Activated CD8-positive, alpha-beta memory T cell treated with anti-CD3 and anti-CD28 coated beads for 24 hours (primary cell): ENCODE measurements at regions not wholly inside any gene's neighbourhood (a gene's known extent, or its start where the extent isn't known, plus 50 kb on each side); places are given as distances from the start of the nearest gene placed in this dataset.

Experiments used
- DNase-seq: peaks from one replicate; pipeline ENCODE4 v3.0.0-alpha.2; 2020

DNA sequence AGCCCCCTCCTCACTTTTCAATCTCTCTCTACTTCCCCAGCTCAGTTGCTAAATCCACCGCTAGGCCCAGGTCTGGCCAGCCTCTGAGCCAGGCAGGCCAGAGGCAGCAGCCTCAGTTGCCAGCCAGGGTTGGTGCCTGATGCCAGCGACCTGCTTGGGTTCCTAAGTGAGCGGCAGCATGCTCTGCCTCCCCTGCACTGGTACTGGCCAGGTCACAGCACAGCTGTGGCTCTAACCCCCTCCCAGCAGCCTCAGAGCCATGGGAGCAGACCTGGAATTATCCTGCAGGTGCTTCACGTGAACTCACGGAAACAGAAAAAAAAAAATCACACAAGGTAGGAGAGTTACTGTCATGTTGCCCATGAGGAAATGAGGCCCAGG, 82.5 kb upstream of the ATF3 start:
- DNase-seq = no peak

DNA sequence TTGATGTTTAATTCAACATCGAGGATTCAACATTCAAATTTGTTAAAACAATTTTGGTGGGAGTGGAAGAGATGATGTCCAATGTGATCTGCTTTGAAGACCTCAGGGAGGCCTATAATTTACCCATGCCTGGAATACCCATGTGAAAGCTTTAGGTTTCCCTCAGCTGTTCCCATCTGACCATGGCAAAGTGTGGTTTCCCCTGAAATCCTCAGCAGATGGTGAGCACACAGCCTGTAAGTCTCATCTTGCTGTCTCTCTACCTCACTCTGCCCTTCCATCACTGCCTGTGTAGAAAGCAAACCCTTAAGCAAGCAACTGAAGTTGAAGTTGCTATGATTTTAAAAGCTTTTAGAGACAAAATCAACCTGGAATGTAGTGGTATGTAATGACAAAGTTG, 80.1 kb upstream of the ATF3 start:
- no peak for DNase-seq

DNA sequence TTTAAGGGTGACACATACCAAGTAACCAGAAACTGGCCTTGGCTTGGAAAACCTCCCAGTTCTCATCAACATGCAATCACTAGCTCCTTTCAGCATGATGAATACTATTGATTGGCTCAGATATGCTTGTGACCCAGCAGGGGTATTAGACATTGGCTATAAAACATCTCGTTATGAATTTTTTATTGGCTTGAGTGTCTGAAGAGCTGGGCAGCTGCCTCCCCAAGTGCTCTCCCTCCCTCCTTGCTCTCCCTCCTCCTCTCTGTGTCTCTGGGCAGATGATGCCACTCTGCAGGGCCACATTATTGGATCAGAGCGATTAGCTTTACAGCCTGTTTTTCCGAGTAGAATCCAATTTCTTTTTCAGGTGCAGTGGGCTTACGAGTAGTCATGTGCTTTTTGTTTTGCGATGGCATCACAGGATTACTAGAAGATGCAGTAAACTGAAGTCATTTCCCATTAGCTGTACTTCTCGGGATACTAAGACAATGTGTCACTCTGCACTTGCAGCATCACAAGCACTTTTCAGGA, 79.3 kb upstream of the ATF3 start:
- DNase-seq = no peak

DNA sequence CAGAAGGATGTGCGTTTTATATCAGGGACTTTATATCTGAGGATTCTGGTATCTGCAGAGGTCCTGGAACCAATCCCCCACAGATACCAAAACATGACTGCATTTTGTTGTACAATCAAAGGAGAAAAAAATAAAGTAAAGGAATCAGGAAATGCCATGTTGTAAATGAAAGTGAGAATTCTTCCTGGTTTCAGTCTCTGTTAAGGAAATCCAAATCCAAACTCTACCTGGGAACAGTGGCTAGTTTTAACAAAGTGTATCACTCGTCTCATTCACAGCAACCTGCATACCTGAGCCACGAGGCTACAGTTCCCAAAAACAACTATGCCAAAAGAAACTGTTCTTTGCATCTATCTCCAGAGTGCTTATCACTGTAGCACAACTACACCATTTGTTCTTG, 77.3 kb upstream of the ATF3 start:
- no peak for DNase-seq

DNA sequence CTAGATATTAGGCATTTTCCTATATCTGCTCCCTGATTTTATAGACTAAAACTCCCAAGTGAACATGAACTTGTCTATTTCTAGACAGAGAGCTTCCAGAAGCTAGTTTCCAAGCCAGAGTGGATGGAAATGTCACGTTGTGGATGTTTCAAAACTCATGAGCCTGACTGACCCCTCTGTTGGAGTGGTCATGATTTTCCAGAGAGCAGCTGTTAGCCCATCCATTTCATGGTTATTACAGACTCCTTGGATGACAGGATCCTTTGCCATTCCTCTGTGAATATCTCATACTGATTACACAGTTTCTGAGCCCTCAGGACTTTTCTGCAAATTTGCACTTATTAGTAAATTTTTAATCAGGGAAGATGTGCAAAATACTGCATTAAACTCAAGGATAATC, 76.8 kb upstream of the ATF3 start:
- DNase-seq = no peak

DNA sequence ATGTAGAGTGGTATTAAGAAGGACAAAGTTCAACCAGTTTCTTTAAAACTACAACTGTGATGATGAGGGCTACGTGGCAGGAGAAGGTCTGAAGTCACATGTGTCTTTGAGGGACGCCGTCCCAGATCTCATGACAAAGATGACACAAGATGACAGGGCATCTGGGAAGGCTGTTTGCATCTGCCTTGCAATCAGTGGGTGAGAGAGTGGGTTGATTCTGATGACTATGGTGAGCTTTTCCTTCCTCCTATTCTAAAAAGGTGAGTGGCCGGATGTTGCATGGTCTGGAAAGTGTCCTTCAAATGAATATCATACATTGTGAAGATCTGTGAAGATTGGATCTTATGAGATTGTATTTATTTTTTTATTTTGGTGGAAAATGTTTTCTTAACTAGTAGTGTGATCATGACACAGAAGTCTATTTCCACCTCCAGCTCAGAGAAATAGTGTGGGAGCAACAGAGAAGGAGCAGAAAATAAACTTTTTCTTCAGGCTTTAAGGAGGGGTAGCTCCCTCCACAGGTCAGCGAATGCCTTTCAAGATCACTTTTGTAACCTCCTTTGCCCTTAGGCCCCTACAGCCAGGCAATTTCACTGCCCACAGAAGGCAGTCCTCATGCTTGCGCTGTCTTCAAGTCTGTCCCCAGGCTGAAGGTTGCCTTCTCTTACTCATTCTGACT, 76.0 kb upstream of the ATF3 start:
- DNase-seq = no peak

DNA sequence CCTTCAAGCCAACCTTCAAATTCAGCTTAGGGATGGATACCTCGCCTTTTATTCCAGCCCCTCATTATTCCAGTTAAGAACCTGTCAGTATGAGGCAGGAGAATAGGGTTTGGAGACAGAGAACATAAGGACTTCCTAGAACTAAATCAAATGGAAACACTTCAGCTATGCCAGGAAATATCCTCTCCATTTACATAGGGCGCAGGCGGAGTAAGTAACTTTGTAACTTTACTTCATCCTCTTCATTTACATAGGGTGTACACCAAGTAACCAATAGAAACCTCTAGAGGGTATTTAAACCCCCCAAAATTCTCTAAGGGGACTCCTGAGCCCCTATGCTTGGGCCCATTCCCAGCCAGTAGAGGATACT, 75.4 kb upstream of the ATF3 start:
- no peak for DNase-seq

DNA sequence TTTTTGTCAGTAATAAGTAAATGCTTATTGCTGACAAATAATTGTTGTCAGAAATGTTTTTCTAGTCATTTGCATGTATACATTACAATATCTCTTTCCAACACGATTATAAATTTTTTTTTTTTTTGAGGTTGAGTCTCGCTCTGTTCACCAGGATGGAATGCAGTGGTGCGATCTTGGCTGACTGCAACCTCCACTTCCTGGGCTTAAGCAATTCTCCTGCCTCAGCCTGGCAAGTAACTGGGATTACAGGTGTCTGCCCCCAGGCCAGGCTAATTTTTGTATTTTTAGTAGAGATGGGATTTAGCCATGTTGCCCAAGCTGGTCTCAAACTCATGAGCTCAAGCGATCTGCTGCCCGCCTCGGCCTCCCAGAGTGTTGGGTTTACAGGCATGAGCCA, 72.0 kb upstream of the ATF3 start:
- DNase-seq = no peak

DNA sequence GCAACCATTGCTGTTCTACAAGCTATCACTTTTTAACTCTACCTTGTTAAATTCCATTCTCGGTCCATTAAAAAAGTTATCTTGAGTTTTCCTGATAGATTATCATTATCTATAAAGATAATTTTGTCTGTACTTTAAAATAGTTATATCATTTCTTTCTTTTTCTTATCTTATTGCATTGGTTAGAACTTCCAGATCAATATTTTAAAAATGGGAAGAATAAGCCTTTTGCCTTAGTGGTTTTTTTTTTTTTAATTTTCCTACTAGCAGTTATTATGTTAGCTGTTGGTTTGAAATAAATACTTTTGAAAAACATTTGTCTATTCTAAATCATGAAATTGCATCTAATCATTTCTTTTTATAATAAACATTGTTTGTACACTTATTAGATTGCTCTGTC, 71.0 kb upstream of the ATF3 start:
- DNase-seq = no peak

DNA sequence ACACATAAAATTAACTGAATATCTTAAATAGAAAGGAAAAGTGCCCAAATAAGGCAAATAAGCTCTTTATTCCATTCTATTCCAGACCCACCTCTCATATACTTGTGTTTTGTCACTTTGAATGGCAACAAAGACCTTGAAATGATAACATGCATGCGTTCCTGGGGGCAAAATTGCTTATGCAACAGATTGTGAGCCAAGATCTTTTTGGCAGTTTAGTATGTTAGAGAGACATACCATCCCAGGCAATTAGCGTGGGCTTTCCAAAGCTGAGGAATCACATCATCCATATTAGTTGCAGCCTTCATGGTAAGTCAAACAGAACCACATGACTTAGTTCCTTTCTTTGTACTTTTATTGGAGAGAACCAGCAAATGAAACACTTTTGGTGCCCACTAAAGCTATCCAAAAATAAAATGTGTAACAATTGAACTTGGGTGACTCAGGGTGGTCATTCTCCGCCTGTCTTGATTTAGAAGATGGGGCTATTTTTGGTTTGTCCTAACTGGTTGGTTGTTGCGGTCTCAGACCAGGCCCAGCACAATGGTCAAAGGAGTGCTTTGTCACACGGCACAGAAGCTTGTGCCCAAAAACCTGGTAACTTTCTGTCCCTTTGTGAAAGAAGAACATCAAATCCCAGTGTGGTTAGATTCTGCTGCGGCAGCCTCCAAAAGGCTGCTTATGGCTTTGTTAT, 68.7 kb upstream of the ATF3 start:
- DNase-seq = no peak

DNA sequence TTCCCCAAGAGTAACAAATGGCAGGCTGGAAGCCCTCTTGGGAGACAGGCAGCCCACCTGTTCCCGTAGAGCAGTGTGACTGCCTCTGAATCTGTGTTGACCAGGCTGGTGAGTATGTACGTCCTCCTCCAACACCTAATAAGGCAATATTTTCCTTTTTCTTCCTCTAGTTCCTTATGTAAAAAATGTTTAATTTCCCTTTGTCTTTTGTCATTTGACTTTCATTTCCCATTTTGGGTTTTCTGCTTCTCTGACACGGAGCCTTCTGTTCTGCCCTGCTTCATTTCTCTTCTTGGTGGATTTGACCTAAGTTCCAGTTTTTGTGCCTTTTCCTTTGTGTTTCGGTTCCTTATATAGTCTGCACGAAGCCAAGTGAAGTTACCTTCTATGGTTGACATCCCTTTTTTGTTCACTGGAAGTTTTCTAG, 65.8 kb upstream of the ATF3 start:
- DNase-seq = no peak

DNA sequence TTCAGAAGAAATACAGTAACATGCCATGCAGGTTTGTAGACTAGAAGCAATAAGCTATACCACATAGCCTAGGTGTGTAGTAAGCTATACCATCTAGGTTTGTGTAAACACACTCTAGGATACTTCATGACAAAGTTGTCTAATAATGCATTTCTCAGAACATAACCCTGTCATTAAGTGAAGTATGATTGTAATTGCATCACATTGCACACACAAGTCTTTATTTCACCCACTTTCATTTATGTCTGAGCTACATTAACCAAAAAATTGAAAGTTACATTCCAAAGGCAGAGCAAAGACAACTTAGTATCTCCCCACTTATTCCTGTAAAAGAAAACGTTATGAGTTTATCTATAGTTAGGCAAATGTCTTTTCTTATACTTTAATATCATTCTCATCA, 64.5 kb upstream of the ATF3 start:
- DNase-seq = no peak

DNA sequence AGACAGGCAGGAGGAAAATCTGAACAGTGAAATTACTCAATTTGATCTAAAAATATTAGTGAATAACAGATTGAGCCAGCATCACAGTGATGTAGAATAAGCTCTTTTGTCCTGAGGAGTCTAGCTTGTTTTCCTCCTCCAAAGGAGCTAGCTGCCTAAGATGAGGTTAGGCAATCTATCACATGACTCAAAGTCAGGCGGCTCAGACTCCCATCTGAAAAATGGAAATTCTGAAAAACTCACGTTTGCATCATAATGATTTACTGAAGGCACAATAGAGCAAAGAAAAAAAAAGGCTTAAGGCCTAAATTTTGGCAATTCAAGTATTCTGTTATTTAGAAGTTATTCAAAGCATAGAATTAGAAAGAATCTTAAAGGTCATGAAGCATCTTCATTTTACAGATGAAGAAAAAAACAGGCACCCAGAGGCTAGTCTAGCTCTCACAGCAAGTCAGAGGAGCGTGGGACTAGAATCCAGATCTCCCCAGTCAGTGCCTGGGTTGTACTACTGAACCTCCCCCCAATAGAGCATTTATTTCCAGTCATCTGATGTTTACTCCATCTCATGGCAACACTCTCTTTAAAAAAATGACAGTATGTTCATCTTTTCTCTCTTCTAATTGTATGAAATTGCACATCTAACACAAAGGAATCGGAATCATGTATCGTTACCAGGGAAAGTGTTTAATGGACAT, 62.5 kb upstream of the ATF3 start:
- no peak for DNase-seq

DNA sequence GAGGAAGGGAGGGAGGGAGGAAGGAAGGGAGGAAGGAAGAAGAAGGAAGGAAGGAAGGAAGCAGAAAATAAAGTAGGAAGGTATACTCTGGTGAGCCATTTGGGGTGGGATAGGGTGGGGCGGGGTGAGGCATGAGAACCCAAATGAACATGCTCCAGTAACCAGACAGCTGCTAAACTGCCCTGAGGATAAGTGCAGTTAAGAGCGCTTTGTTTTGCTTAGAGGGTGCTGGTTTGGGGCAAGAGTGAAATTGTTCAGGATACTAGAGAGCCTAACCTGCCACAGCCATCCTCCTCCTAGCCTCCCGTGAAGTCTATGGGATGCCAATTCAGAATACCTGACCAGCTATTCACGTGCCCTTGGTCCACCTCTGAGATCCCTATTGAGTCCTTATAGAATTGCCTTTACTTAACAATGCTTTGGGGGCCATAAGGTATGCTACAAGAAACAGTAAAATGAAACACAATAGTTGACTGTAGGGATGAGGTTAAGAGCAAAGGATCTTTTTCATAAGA, 59.0 kb upstream of the ATF3 start:
- DNase-seq = no peak

DNA sequence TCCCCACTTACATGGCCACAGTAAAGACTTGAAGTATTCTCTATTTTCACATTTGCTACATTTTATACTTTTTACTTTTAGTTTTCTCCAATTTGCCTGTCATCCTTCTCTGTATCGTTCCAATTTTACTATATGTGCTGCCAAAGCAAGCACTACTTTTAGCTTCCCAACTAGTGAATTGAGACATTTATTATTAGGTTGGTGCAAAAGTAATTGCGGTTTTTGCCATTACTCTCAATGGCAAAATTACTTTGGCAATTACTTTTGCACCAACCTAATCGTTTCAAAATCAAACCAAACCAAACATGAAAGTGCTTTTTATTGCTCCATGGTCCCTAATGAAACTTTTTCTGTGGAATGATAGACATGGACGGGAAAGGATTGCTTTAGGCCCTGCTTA, 56.6 kb upstream of the ATF3 start:
- DNase-seq = no peak

DNA sequence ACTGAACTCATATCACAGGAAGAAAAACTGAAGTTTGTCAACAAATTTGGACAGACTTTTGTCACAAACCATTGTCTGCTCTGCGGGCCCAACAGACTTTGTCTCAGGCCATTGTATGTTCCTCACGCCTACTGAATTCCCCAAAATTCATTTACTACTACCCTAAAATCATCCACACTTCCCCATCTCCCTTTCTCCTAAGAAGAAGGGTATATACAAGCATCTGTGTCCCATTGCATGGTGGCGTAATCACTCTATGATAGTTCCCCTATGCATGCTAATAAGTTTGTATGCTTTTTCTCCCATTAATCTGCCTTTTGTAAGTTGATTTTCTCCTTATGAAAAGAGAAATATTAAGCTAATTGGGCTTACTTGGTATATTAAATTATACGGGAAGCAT, 54.9 kb upstream of the ATF3 start:
- DNase-seq = no peak

DNA sequence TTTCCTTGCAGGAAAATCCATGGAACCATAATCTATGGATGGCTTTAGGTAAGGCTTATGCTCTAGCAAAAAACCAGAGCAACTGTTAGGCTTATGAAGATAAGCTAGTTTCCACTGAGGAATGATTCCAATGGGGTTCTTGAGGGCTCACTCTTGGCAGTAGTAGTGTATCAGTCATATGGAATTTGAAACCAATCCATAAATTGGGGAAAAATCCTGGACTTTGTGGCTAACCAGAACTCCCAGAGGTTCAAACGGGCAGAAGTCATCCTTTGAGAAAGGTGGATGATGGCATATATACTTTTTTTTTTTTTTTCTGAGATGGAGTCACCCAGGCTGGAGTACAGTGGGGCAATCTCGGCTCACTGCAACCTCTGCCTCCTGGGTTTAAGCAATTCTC, 54.2 kb upstream of the ATF3 start:
- no peak for DNase-seq

DNA sequence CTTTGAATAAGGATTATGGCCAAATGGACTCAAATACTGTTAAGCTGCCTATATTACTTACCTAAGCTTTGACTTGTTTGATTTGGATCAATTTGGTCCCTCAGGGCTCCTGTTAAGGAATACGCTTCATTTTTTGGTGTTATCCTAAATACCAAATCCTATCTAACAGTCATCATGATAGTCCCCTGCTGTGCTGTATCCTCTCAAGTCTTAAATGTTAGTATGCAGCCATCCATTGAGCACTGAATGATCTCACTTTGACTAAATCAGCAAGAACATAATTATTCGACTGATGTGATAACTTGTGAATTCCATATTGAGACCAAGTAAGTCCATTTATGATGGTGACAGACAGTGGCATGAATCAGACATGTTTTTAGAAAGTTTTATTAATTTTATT, 53.1 kb upstream of the ATF3 start:
- no peak for DNase-seq

DNA sequence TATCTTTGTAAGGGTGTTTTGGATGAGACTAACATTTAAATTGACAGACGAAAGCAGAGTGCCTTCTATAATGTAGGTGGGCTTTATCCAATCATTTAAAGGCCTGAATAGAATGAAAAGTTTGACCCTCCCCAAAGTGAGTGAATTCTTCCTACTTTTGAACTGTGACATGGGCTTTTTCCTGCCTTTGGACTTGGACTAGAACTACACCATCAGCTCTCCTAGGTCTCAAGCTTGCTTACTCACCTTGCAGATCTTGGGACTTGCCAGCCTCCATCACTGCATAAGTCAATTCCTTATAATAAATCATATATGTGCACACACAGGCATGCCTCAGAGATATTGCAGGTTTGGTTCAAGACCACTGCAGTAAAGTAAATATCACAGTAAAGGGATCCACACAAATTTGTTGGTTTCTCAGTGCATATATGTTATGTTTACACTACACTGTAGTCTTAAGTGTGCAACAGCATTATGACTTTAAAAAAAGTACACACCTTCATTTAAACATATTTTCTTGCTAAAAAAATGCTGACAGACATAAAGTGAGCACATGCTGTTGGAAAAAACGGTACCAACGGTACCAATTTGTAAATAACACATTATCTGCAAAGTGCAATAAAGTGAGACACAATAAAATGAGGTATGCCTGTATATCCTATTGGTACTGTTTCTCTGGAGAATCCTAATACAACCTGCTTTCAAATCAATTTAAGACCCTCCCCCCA, 51.6 kb upstream of the ATF3 start:
- no peak for DNase-seq

DNA sequence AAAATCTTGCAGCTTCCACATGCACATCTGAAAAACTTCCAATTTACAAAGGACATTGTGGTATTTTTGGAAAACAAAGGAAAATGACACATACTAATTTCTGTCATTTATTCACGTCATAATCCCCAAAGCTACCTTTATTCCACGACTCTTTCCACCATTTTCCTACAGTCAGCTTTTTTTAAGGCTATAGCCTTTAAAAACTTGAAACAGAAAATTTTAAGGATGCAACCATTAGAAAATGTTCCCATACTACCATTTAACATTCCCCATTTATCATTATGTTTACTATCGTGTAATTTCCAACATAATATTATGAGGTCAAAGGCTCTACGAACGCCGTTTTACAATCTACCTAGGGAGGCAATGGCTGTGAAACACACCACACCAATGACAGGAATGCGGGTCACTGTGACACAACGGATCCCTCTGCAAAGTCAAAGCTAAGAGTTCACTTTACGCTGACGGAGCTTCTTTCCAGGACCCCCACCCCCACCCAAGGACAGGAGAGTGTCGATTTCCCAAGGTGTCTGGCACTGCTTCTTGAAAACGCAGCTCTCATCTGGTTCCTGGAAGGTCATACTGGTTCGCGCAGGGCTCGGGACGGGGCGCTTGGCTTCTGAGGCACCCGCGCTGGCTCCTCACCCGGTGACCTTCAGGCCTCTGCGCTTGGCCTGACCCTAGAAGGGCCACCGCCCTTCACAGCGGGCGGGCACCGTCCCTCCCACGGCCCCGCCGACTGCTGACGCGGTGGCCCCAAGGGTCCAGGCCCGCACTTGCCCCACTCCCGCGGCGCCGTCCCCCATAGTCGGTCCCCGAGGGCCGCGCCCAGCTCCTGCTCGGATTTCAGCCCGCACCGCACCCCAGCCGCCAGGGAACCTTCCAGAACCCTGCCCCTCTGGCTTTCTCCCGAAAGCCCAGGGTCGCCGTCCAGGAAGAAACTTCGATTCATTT, 50.5 kb upstream of the ATF3 start:
- no peak for DNase-seq

DNA sequence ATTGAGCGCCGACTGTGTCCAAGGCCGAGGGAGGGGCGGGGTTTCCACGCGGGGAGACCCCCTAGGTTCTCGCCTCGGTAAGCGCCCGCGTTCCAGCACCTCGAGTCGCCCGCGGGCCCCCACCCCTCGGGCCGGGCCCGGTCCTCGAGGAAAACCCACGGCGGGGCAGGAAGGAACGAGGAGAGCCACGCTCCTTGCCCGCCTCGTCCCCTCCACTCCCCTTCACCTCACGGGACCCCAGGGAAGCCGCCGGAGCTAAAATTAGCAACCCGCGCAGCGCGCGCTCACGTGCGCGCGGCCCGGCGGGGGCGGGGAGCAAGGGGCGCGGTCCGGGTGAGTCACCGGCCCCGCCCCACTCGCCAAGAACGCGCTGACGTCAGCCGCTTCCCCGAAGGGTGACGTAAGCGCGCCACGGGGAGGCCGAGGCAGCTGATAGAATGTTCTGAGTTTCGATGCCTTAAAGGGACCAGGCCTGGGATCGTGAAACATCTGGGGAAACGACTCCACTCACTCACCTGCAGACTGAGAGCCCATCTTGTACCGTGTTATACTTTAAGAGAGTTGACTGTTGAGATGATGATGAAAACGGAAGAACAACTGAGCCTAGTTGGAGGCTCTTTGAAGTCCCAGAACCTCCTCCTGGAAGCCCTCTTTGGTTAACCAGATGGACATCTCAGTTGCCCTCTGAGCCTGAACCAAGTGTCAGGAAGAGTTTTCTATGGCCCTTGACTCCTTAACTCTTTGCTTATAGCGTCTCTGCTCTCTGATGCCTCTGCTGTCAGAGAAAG, 49.7 kb upstream of the ATF3 start:
- DNase-seq = peak; percentile 93
